ENCODE measurements at regions not wholly inside any gene's neighbourhood (a gene's known extent, or its start where the extent isn't known, plus 50 kb on each side); places are given as distances from the start of the nearest gene placed in this dataset.

GRCh38 chr20:57959589-57959988 lies 249.8 kb upstream of the PMEPA1 start:
- TF ChIP-seq CHD1 (IDR thresholded peaks at IDR 0.05; ENCODE audit: low read depth, low read length), result no peak
- no peak for TF ChIP-seq CTCF (IDR thresholded peaks at IDR 0.05 in 2 of 3, conservative IDR thresholded peaks at IDR 0.05 in 1 of 3; ENCODE audit: control insufficient read depth in 2 of 3, extremely low read depth in 1 of 3, insufficient read depth in 1 of 3, low read depth in 3 of 3, low read length in 3 of 3)
- TF ChIP-seq POLR2A (IDR thresholded peaks at IDR 0.05; ENCODE audit: low read depth, low read length), result no peak
- TF ChIP-seq HDGF (IDR thresholded peaks at IDR 0.05), result no peak
- no peak for TF ChIP-seq POLR2AphosphoS5 (IDR thresholded peaks at IDR 0.05; ENCODE audit: low read length)
- TF ChIP-seq USF1 (IDR thresholded peaks at IDR 0.05; ENCODE audit: borderline replicate concordance, extremely low read length, insufficient read depth, low read depth, low read length), result no peak
- TF ChIP-seq SREBF1 (IDR thresholded peaks at IDR 0.05; ENCODE audit: low read length), result no peak
- TF ChIP-seq PBX3 (IDR thresholded peaks at IDR 0.05; ENCODE audit: insufficient replicate concordance, low read depth, low read length), result no peak
- TF ChIP-seq ESRRA (IDR thresholded peaks at IDR 0.05; ENCODE audit: low read length), result no peak
- no peak for TF ChIP-seq JUND (IDR thresholded peaks at IDR 0.05; ENCODE audit: low read depth, low read length)
- TF ChIP-seq NFYA (IDR thresholded peaks at IDR 0.05; ENCODE audit: borderline replicate concordance, low read depth, low read length), result no peak
- no peak for TF ChIP-seq CREM (IDR thresholded peaks at IDR 0.05; ENCODE audit: low read depth)
- no peak for TF ChIP-seq SMC3 (IDR thresholded peaks at IDR 0.05; ENCODE audit: borderline replicate concordance, low read length)
- no peak for TF ChIP-seq EP300 (IDR thresholded peaks at IDR 0.05; ENCODE audit: borderline replicate concordance in 1 of 2, control insufficient read depth in 1 of 2, low read depth in 2 of 2, low read length in 2 of 2)

Measured in GM12878 (cell line).